Prostate gland (tissue), 2 donors: ENCODE measurements at regions not wholly inside any gene's neighbourhood (a gene's known extent, or its start where the extent isn't known, plus 50 kb on each side); places are given as distances from the start of the nearest gene placed in this dataset.

Source experiments
- DNase-seq: peaks from one replicate; pipeline ENCODE4 v3.0.0-alpha.2; 2019; ENCODE audit warnings: low spot score
- H3K27ac ChIP-seq, 2 donors: fragments of 200-600 bp; sonication (generic); 2 replicates each; pipeline ENCODE4 v1.5.1; 2017 to 2019
- H3K27me3 ChIP-seq: fragments of 200-600 bp; sonication (generic); replicated peaks from 2 replicates; pipeline ENCODE4 v1.5.1; 2019; ENCODE audit not compliant: insufficient read depth
- H3K36me3 ChIP-seq, 2 donors: fragments of 200-600 bp; sonication (generic); 1 replicate in 1 of 2; 2 replicates in 1 of 2; pipeline versions ENCODE4 v1.5.1 to v1.8.1; 2017 to 2019
- H3K4me1 ChIP-seq: fragments of 200-600 bp; sonication (generic); replicated peaks from 2 replicates; pipeline ENCODE4 v1.5.1; 2019
- H3K4me3 ChIP-seq, 2 donors: fragments of 200-600 bp; sonication (generic); 2 replicates each; pipeline ENCODE4 v1.5.1; 2017 to 2019
- H3K9me3 ChIP-seq: fragments of 200-600 bp; sonication (generic); 2 replicates; pipeline ENCODE4 v1.5.1; 2017
- POLR2A ChIP-seq: fragments of 450-650 bp; IDR thresholded peaks from one replicate; pipeline ENCODE4 v1.6.1; 2016; ENCODE audit warnings: antibody characterized with exemption, mild to moderate bottlenecking
- POLR2AphosphoS5 ChIP-seq: sonication (generic); formaldehyde crosslinking; IDR thresholded peaks from one replicate; pipeline ENCODE4 v1.6.1; 2017; ENCODE audit warnings: antibody characterized with exemption
- WGBS: methylation state at CpG from one replicate; pipeline ENCODE4 v1.1.5; 2018; 5-methylcytosine and 5-hydroxymethylcytosine counted together
- intact Hi-C: fragments of 100-400 bp; cut with DNase I; formaldehyde crosslinking; loops from one replicate; pipeline ENCODE4 v1.14.2; 2022
- TF ChIP-seq, protein P1 (sequence below), 4 experiments: fragments of 200-600 bp in 2 of 4; fragments of 450-650 bp in 2 of 4; sonication (generic) in 2 of 4; IDR thresholded peaks; 1 replicate in 3 of 4; 2 replicates in 1 of 4; pipeline ENCODE4 v1.5.1; 2016 to 2019; ENCODE audit warnings: antibody characterized with exemption in 4 of 4, mild to moderate bottlenecking in 2 of 4, moderate library complexity in 2 of 4

DNA sequence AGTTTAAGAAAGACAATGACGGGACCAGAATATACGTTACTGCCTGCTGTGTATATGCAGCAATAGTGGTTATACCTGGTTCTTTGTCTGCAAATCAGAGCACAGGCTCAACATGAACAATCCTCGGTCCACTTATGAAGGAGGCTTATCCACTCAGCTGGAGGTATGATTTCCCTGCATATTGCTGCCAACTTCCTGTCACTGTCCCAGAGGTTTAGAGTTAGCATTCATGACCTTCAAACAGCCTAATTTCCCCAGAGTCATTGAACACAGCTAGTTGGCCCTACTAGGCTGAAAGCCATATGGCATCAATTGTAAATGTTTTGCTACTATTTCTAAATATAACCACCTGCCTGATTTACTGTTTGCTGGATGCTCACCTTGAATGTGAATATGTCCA lies 224.9 kb upstream of the ZNF717 start:
- H3K36me3 ChIP-seq: no peaks in the 10 kb centered on the region
- no peaks in the 10 kb centered on the region for H3K9me3 ChIP-seq
- H3K27me3 ChIP-seq: no peaks in the 10 kb centered on the region
- DNase-seq: no peak
- intact Hi-C loops: no loop called here
- no peaks in the 10 kb centered on the region for H3K4me1 ChIP-seq
- H3K4me3 ChIP-seq: no peak overlapping the region
- TF ChIP-seq, protein P1, sequence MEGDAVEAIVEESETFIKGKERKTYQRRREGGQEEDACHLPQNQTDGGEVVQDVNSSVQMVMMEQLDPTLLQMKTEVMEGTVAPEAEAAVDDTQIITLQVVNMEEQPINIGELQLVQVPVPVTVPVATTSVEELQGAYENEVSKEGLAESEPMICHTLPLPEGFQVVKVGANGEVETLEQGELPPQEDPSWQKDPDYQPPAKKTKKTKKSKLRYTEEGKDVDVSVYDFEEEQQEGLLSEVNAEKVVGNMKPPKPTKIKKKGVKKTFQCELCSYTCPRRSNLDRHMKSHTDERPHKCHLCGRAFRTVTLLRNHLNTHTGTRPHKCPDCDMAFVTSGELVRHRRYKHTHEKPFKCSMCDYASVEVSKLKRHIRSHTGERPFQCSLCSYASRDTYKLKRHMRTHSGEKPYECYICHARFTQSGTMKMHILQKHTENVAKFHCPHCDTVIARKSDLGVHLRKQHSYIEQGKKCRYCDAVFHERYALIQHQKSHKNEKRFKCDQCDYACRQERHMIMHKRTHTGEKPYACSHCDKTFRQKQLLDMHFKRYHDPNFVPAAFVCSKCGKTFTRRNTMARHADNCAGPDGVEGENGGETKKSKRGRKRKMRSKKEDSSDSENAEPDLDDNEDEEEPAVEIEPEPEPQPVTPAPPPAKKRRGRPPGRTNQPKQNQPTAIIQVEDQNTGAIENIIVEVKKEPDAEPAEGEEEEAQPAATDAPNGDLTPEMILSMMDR (IDR thresholded peaks at IDR 0.05): no peak
- TF ChIP-seq POLR2AphosphoS5 (no peak), POLR2A (no peak)
- H3K27ac ChIP-seq: no peak overlapping the region
- WGBS: 67% methylated on average over 3 of the region's 3 CpGs

DNA sequence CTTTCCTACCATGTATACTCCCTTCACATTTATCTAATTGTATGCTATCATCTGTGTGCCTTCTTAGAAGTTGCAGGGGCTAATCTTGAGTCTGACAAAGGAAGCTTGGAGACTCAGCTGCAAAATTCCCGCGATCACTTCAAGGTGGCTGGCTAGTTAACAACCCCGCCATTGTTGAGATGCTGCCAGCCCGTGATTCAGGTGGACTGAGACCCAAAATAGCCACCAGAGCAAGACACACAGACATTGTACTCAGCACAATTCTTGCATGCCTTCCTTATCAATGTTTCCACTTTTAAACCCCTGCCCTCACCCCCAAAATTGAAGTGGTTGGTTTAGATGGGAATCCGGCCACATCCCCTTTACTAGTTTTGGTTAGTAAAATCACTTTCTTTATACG lies 225.8 kb upstream of the ZNF717 start:
- no peak overlapping the region for H3K4me3 ChIP-seq
- H3K27me3 ChIP-seq: no peaks in the 10 kb centered on the region
- intact Hi-C loops: no loop called here
- no peaks in the 10 kb centered on the region for H3K4me1 ChIP-seq
- no peak for TF ChIP-seq POLR2AphosphoS5
- TF ChIP-seq POLR2A: no peak
- no peak for DNase-seq
- no peaks in the 10 kb centered on the region for H3K9me3 ChIP-seq
- 77% methylated on average over 6 of the region's 6 CpGs for whole genome bisulfite sequencing
- H3K36me3 ChIP-seq: no peaks in the 10 kb centered on the region
- H3K27ac ChIP-seq: no peak overlapping the region

DNA sequence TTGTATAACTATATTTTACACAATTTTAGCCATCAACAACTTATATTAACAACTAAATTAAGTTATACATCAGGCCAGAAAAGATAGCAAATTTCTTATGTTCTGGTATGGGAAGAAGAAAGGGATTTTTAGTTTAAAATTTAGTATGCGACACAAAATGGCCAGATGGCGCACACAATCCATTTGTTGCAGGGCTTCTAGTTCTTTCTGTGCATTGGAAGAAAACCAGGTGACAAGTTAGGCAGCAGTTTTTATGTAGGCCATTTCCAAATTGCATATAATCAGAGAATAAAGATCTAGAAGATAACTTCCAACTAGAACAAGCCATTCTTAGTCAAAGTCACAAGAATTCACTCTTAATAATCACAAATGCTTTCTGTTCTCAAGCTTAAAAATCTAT lies 230.1 kb upstream of the ZNF717 start:
- Histone ChIP-seq H3K36me3 (no peaks in the 10 kb centered on the region), H3K4me1 (no peaks in the 10 kb centered on the region), H3K9me3 (no peaks in the 10 kb centered on the region), H3K27me3 (no peaks in the 10 kb centered on the region), H3K27ac (no peak overlapping the region), H3K4me3 (no peak overlapping the region)
- TF ChIP-seq POLR2AphosphoS5 (no peak), POLR2A (no peak)
- TF ChIP-seq, protein P1 (IDR thresholded peaks at IDR 0.05): no peak
- no peak for DNase-seq
- intact Hi-C loops: no loop called here
- WGBS: 84% methylated on average over 2 of the region's 2 CpGs

DNA sequence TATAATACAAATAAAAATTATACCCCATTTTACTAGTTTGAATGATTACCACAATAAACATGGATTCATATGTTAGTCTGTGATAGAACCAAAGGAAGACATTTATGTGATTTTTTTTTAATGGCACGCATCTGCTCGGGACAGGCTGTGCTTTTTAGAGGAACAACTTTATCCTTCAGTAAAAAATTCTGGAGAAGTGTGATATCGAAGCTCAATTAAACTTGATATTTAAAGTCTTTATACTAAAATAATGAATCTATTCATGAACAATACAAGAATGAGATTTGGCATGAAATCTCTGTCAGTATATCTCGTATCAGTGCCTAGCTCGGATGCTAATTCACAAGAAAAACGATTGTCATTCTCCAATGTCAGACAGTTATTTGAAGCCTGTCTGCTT lies 230.8 kb upstream of the ZNF717 start:
- no peak overlapping the region for H3K4me3 ChIP-seq
- H3K36me3 ChIP-seq: no peaks in the 10 kb centered on the region
- H3K4me1 ChIP-seq: no peaks in the 10 kb centered on the region
- TF ChIP-seq POLR2A: no peak
- TF ChIP-seq, protein P1 (IDR thresholded peaks at IDR 0.05): no peak
- no peak overlapping the region for H3K27ac ChIP-seq
- no peaks in the 10 kb centered on the region for H3K9me3 ChIP-seq
- no peak for DNase-seq
- 47% methylated on average over 6 of the region's 6 CpGs for WGBS
- intact Hi-C loops: no loop called here
- no peaks in the 10 kb centered on the region for H3K27me3 ChIP-seq

DNA sequence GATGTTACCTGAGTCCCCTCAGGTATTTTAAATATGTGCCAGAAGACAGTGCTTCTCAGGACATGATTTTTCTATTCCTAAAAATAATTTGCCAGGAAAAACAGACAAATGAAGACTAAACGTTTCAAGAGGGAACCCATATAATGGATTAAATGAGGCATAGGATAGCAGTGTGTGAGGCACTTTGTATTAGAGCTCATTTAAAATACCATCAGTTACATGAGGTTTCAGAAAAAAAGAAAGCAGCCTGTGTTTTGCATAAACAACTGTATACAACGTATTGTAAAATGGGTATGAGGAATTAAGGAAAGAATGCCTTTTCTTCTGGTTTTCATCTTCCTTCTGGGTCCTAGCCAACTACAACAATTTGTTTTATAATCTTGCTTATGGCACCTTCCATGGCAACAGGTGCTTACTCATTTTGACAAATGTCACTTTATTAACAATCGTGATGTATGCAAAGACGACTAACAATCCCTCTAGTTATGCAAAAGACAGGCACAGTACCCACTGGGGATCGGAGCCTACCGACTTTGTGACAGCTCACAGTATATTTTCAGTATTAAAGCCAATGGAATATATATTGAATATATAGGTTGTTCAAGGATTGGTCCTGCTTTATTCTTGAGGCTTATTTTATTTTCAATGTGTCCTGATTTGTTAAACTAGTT lies 231.6 kb upstream of the ZNF717 start:
- 71% methylated on average over 6 of the region's 6 CpGs for WGBS
- no peaks in the 10 kb centered on the region for H3K27me3 ChIP-seq
- H3K9me3 ChIP-seq: no peaks in the 10 kb centered on the region
- intact Hi-C loops: no loop called here
- H3K27ac ChIP-seq: no peak overlapping the region
- DNase-seq: no peak
- TF ChIP-seq, protein P1 (IDR thresholded peaks at IDR 0.05): no peak
- TF ChIP-seq POLR2AphosphoS5 (no peak), POLR2A (no peak)
- no peaks in the 10 kb centered on the region for H3K36me3 ChIP-seq
- no peak overlapping the region for H3K4me3 ChIP-seq
- no peaks in the 10 kb centered on the region for H3K4me1 ChIP-seq
